Sigmoid colon (tissue), 4 donors: ENCODE measurements at regions not wholly inside any gene's neighbourhood (a gene's known extent, or its start where the extent isn't known, plus 50 kb on each side); places are given as distances from the start of the nearest gene placed in this dataset.

Source experiments
- EP300 ChIP-seq, 4 donors: sonication (generic); formaldehyde crosslinking; IDR thresholded peaks; one replicate each; pipeline ENCODE4 v1.6.1; 2017; ENCODE audit warnings: antibody characterized with exemption in 4 of 4
- POLR2A ChIP-seq, 2 donors: fragments of 450-650 bp; IDR thresholded peaks; one replicate each; pipeline ENCODE4 v1.6.1; 2016; ENCODE audit warnings: antibody characterized with exemption in 2 of 2, mild to moderate bottlenecking in 2 of 2, moderate library complexity in 2 of 2
- POLR2AphosphoS5 ChIP-seq, 4 donors: sonication (generic); formaldehyde crosslinking; IDR thresholded peaks; one replicate each; pipeline ENCODE4 v1.6.1; 2017; ENCODE audit warnings: antibody characterized with exemption in 4 of 4
- TF ChIP-seq, protein P1 (sequence below), 4 experiments: fragments of 450-650 bp in 3 of 4; fragments of 200-600 bp in 1 of 4; IDR thresholded peaks; one replicate each; pipeline ENCODE4 v1.5.1; 2016 to 2019; ENCODE audit warnings: antibody characterized with exemption in 4 of 4, mild to moderate bottlenecking in 3 of 4, moderate library complexity in 2 of 4

DNA sequence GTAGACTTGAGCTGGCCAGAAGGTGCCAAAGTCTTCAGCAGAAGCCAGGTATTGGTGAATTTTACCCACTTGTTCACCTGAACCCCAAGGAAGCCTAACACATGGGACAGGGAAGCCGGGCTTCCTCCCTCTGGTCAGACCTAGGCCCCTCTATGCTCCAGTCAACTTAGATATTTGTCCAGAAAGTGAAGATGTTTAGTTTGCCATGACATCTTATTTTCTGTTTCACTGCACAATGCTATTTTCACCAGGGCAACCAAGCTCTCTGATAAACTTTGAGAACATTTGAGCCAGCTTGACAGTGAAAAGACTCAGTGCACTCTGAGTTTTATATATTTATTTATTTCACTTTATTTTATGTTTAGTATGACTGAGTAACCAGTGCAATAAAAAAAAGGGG, 71.0 kb downstream of the SOX14 start:
- TF ChIP-seq, protein P1, sequence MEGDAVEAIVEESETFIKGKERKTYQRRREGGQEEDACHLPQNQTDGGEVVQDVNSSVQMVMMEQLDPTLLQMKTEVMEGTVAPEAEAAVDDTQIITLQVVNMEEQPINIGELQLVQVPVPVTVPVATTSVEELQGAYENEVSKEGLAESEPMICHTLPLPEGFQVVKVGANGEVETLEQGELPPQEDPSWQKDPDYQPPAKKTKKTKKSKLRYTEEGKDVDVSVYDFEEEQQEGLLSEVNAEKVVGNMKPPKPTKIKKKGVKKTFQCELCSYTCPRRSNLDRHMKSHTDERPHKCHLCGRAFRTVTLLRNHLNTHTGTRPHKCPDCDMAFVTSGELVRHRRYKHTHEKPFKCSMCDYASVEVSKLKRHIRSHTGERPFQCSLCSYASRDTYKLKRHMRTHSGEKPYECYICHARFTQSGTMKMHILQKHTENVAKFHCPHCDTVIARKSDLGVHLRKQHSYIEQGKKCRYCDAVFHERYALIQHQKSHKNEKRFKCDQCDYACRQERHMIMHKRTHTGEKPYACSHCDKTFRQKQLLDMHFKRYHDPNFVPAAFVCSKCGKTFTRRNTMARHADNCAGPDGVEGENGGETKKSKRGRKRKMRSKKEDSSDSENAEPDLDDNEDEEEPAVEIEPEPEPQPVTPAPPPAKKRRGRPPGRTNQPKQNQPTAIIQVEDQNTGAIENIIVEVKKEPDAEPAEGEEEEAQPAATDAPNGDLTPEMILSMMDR (IDR thresholded peaks at IDR 0.05): no peak
- TF ChIP-seq POLR2A (IDR thresholded peaks at IDR 0.05): no peak
- TF ChIP-seq EP300 (IDR thresholded peaks at IDR 0.05): no peak
- no peak for TF ChIP-seq POLR2AphosphoS5 (IDR thresholded peaks at IDR 0.05)
